ENCODE measurements at regions not wholly inside any gene's neighbourhood (a gene's known extent, or its start where the extent isn't known, plus 50 kb on each side); places are given as distances from the start of the nearest gene placed in this dataset.
"Not testable (repeated sequence)": the region's sequence is repeated elsewhere in the genome, so short reads cannot be mapped to it uniquely, and the experiment has no call there.

GRCh38 chr6:25139608-25140007 lies 139.6 kb upstream of the CARMIL1 start:
- TF ChIP-seq TEAD4 (CRISPR knock-in tag; IDR thresholded peaks at IDR 0.05); ZNF425 (CRISPR knock-in tag; conservative IDR thresholded peaks at IDR 0.05); CTCF (IDR thresholded peaks at IDR 0.05); ELF4 (CRISPR knock-in tag; IDR thresholded peaks at IDR 0.05; ENCODE audit: low read depth); SP1 (CRISPR knock-in tag; conservative IDR thresholded peaks at IDR 0.05); ZNF423 (CRISPR knock-in tag; IDR thresholded peaks at IDR 0.05); KAT7 (CRISPR knock-in tag; IDR thresholded peaks at IDR 0.05; ENCODE audit: borderline replicate concordance); MLX (CRISPR knock-in tag; IDR thresholded peaks at IDR 0.05); HMGXB4 (CRISPR knock-in tag; IDR thresholded peaks at IDR 0.05); RELA (CRISPR knock-in tag; IDR thresholded peaks at IDR 0.05; ENCODE audit: borderline replicate concordance): not testable (repeated sequence)

Data from WTC11 (cell line).